Kidney glomerular epithelial cell (primary cell): ENCODE measurements at regions not wholly inside any gene's neighbourhood (a gene's known extent, or its start where the extent isn't known, plus 50 kb on each side); places are given as distances from the start of the nearest gene placed in this dataset.
A peak's percentile ranks its signal among the peaks of the same experiment; 100 is the strongest.

Experiments used
- DNase-seq: peaks from one replicate; lab custom pipeline; 2025; lab: John Stamatoyannopoulos, UW

DNA sequence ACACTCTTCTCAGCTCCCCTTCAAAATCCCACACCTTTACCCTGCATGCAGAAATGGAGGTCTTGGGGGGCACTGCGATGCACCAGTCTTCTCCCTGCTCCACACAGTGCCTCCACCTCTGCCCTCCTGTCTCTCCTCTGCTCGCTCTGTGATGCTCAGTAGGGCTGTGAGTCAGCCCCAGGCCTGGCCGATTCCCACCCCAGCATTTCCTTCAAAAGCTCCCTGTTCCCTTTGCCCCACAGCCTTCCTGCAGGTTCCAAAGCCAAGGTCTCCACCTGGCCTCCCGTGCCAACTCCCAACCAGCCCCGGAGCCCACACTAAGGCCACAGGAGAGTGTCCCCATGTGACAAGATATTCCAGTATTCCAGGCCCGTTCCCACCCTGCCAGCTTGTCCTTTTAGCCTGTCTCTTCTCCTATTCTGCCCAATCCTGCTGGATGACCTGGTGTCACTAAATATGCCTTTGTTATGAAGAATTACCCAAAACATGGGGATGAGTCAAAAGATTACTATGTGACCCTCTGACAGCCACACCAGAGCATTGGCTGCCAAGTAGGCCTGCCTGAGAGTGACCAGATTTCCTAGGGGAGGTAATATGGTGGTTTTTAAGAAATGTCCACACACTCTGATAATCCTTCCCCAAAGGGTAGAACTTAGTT is 118.9 kb upstream of the NXT1 start:
- no peak for DNase-seq

DNA sequence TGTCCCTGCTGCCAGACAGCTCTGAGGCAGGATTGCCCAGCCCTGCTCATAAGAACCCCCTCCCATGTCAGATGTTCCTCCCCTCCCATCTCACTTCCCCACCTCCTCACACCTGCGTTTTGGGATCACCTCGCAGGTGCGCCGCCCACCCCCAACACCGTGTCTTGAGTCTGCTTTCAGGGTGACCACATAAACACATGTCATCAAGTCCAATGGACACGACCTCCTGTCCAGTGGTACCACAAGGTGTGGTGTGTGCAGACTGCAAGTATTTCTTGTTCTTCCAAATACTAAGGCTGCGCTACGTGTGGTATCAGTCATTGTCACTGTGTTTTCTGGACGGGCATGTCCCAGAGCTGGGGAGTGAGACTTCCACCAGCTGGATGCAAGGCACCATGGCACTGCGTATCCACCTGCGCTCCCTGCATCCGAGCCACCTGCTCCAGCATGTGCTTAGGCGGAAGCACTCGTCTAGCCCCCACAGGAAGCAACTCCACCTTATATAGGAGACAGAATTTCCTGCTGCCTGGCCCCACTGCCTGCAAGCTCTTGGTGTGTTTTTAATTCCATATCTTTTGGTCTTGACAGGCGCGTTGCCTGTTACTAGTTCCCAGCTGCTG is 119.7 kb upstream of the NXT1 start:
- no peak for DNase-seq

DNA sequence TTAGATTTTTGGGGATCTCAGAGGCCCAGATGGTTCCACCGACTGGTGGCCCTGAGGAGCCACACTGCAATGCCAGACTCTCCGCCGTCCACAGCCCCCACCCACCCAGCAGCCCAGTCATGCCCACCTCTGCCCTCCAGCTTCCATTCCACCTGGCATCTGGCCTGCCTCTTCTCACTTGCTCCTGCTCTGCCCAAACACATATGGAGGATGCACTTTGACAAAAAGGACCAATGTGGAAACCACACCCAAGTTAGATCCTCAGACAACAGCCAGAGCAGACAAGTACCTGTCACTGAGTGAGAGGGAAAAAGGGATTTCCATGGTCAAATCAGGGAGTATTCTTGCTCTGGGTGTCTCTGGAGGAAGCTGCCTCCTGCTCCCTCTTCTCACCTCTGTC is 120.6 kb upstream of the NXT1 start:
- DNase-seq, result no peak

DNA sequence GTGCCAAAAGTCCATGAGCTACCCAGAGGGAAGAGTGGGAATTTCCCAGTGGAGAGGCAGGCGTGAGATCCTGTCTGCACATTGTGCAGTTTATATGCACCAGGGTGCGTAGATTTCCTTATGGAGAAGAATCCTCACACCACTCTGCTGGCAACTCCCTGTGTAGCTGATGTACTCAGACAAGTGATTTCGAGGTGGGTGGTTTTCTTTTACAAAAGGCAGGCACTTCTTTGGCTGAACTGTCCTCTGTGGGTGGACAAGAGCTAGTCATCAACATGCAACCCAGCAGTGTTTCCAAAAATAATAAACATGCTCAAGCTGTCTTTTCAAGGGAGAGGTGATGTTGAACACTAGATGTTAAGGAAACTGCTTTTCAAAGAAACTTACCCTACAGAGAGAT is 121.7 kb upstream of the NXT1 start:
- peak; percentile 29 for DNase-seq

DNA sequence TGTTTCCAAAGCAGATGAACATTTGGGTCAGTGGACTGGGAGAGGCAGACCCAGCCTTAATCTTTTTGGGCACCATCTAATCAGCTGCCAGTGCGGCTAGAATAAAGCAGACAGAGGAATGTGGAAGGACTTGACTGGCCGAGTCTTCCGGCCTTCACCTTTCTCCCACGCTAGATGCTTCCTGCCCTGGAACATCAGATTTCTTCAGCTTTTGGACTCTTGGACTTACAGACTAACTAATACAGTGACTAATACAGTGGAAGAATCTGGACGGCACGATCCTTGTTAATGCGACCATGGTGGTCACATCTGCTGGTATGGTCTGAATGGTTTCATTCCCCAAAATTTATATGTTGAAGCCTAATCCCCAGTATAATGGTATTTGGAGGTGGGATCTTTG is 122.6 kb upstream of the NXT1 start:
- DNase-seq, result no peak

DNA sequence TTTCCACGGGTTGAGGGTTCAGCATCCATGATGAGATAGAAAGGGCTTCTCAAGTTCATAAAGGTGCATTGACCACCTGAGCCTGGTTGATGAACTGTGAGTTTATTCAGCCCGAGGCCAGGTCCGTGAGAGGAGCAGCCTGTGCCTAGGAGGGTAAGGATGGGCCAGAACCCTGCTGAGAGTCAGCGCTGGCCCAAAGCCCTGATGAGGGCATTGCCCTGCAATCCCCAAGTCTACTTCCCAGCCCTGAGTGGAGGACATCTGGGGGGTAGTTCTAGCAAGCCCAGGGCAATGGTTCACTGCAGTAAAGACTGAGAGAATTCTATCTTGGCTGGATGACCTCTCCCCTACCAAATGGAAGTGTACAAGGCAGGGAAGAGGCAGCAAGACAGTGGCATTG is 123.3 kb upstream of the NXT1 start:
- no peak for DNase-seq

DNA sequence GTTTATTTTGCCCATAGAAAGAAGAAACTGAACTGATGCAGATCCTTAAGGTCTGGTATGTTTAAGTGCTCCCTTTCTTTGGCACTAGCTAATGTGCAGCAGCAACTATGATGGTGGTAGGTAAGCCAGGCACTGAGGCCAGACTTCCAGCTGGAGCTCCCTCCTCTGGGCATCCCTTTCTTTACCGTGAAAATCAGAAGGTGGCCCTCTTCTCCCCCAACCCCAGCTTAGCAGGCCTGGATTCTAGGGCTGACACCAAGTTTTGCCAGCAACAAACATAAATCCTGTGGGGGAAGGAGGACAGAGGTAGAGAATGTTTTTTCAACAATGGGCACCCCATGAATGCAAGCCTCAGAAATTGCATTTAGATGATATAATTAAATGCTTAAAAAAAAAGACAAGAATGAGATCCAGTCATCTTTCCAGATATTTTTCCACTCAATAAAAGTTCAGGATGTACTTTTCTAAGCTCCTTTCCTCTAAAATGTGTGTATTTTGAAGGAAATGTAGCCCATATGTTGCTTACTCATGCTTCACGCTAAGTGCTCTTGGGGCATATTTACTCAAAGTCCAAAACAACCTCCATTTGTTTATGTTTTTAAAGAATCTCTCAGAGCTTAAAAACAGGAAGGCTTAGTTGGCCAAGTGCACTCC is 123.9 kb upstream of the NXT1 start:
- DNase-seq, result no peak

DNA sequence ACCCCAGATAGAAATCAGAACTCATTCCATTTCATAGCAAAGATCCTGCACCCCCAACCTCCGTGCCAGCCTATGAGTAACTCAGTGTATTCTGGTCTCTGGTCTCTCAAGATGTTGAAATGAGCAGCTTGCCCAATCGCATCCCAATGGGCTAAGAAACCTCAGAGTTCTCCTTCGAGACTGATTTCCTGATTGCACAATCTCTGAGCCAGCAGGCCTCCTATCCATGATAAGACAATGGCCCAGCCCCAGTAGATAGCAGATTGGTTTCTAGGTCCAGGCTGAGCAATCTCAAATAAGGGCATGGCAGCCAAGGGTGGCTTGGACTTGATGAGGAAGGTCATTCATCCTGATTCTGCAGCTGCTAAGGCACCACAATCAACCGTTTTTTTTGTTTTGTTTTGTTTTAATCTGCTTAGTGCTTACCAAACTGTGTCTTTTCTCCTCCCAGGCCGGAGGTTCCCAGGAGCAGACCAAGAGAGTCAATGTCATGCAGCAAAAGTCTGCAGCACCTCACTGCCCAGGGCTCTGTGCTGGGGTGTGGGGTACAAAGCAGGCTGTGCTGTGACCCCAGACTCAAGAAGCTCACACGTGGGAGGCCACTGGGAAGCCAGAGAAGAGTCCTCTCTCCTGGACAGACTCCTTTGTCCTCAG is 125.1 kb upstream of the NXT1 start:
- no peak for DNase-seq

DNA sequence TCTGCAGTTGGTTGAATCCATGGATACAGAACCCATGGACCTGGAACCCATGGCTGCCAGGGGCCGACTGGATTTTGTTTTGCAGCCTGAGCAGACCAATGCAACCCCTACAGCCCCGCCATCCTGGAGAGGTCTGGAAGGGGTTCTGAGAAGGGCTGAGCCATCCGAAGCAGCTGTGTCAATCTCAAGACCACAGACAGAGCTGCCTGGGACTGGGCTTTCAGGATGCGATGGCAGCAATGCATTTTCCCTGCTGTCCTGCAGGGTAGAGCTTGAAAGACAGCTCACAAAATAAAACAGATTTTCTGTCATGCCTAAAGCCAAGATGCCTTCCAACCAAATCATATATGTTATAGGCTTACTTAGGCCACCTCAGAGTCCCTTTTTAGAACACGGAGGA is 125.8 kb upstream of the NXT1 start:
- no peak for DNase-seq

DNA sequence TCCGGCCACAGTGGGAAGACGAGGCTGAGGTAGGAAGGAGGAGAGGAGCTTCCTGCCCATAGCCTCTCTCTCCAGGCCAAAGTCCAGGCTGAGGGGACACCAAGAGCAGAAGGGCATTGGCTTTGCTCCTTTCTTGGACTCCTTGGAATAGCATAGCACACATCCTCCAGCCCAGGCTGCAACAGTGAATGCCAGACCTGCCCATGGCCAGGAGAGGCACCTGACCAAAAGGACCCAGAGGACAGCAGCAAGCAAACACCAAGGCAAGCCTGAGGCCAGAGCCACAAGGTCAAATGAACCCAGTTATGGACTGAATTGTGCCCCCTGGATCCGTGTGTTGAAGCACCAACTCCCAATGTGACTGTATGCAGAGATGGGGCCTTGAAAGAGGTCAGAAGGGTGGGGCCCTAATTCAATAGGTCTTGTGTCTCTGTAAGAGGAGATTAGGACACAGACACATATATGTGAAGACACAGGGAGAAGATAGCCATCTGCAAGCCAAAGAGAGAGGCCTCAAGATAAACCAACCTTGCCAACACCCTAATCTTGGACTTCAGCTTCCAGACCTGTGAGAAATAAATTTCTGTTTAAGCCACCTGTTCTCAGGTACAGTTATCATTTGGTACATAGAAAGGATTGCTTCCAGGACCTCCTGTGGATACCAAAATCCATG is 126.5 kb upstream of the NXT1 start:
- no peak for DNase-seq

DNA sequence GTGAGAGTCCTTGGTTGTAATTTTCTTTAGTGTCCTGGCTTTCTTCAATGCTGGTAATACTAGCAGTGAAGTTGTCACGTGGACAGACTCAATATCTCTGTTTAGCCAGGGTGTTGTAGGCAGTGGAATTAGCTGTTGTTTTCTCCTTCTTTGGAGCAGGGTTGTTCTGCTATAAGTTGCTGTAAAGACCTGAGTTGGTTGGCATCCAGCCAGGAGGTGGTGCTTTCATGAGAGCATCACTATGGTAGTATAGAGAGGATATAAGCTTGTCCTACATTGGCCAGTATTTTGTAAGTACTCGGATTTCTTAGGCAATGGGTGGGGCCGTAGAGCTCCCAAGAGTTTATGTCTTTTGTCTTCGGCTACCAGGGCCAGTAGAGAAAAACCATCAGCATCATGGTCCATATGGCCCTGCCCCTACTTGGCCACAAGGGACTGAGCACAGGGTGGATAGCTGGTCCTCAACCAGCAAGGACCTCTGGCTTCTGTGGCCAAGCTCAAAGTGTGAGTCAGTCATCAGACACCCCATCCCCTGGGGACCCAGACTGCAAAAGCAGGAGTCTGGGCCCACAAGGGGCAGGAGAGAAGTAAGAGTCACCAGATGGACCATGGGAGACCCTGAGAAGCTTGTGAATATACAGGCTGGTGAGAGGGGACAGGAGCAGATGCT is 127.9 kb upstream of the NXT1 start:
- DNase-seq, result no peak

DNA sequence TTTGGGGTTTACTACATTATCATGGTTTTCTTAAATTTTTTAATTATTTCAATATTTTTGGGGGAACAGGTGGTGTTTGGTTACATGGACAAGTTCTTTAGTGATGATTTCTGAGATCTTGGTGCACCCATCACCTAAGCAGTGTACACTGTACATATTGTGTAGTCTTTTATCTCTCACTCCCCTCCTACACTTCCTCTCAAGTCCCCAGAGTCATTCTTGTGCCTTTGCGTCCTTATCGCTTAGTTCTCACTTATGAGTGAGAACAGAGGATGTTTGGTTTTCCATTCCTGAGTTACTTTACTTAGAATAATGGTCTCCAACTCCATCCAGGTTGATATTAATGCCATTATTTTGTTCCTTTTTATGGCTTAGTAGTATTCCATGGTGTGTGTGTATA is 130.9 kb upstream of the CD93 start:
- no peak for DNase-seq

DNA sequence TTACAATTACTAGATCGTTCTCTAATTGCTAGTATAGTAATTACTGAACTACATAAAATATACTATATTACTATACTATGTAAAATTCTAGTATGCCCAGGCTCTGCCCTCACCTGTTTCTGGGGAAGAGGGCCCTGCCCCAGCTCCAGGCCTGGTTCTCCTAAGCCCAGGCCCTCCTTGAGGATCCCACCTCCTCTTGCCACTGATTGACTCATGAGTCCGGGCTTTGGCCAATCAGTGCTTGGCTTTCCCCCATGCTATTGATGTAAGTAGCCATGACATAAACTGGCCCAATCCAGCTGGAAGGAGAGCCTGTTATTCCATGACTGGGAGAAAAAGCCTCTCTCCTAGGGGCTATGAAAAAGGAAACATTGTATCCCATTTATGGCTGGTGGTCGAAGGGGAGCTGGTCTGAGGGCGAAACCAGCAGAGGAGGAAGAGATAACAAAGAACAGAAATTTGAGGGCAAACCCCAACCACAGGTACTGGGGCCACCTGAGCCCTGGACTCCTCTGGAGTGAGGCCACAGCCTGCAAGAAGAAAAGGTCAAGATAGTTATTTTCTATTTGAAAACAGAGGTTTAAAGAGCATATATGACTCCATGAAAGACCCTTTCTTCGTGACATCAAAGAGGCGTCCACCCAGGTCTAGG is 129.3 kb upstream of the CD93 start:
- no peak for DNase-seq

DNA sequence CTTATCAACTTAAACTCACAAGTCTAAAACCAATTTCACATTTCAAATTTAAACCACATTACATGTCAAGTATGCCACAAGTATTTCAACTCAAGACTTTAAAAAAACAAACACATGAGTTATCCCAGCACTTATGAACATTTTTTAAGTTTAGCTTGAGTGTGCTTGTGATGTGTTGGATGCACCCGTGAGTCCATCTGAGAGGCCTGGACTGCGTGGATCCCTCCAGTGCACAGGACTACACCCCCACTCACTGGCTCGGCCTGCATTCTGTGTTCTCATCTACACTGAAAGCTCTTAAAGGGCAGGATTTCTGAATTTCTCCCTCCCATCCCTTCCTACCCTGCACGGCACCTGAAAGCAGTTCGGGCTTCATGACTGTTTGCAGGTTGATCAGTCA is 128.8 kb upstream of the CD93 start:
- no peak for DNase-seq

DNA sequence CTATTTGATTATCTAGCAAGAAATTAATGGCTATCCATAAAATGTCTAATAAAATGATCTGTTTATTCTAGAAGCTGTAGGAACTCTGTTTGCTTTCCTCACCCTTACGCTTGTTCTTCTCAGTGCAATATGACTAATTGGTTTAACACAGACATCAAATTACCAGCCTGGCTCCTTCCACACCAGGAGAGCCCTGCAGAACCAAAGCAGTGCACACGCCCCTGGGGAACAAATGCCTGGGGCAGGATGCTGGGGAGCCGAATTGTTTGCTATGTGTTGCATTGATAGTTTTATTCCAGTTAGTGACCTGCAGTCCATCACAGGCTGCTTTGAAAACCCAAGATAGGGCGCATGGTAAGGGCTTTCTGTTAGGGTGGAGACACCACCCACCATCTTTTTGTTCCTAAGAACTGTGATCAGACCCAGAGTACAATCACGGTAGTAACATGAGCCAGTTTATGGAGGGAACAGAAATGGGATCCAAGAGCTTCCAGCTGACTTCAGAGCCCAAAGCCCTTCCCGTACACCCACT is 126.4 kb upstream of the CD93 start:
- no peak for DNase-seq

DNA sequence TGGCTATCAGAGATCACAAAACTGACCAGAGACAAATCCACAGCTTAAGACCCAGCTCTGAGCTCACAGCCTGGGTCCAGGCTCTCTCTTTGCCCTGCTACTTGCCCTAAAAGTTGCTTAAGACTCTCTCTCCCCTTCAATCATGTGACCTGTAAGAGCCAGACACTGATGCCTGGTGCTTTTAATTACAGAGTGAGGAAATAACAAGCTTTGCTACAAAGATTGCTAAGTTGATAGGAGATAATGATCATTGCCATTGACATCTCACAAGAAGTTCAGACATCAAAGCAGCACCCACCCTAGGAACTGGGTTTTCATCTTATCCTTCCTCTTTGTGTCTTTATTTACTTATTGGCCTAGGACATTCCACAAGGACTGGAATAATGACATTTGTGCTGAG is 125.9 kb upstream of the CD93 start:
- DNase-seq, result no peak

DNA sequence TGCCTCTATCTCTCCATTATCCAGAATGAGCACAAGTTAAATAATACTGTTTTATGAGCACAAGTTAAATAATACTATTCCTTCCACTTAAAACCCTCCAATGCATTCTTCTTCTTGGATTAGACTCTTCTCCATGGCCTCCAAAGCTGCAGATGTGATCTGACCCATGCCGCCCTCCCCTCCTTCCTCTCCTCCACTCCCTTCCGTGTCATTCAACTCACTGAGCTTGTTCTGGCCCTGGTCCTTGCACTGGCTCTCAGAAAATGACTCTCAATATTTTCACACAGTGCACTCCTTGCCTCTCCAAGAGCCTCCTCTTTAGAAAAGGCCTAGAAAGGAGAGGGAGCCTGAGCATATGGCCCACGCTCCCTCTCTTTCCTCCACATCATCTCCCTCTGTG is 125.0 kb upstream of the CD93 start:
- DNase-seq, result no peak

DNA sequence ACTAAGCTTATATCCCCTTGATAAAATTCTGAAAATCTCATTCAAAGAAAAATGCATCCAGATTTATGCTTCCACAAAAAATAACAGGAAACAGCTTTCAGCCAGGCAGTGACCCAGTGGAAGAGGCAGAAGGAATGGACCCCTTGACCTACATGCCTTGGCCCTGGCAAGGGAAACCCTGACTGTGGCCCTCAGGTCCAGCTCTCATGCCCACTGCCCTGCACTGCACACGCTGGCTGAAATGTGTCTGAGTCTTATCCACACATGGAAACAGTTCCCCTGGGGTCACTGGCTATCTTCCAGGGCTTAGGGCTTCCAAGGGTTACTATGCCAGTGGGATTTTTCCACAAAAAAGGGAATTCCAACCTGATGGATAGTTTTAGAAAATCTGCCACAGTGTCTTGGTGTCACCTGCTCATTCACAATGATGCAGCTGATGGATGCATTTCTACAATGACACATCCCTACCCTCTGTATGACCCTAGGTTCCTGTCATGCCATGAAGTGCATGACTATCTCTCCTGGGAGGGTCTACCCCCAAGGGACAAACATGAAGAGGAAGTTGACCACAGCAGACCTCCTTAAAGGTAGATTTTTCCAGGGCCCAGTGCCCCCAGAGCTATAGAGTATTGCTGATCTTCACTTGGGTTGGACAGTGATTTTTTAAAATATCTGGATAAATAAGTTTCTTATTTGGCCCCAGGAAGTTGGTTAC is 121.9 kb upstream of the CD93 start:
- no peak for DNase-seq

DNA sequence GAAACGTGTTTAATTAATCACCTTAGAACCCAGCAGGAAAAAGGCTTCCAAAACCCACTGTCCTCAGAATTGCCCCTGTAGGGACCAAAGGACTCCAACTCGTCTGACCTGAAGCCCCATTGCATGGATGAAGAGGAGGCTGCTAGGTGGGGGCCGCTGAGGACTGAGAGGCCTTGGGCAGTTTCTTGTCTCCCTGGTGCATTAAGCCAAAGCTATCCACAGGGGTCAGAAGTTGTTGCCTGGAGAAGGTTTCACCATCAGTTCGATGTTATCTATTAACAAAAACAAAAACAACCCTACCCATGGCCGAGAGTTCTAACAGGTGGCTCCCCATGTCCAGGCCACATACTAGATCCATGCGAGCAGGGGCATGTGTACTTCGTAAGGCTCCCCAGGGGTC is 120.9 kb upstream of the CD93 start:
- no peak for DNase-seq

DNA sequence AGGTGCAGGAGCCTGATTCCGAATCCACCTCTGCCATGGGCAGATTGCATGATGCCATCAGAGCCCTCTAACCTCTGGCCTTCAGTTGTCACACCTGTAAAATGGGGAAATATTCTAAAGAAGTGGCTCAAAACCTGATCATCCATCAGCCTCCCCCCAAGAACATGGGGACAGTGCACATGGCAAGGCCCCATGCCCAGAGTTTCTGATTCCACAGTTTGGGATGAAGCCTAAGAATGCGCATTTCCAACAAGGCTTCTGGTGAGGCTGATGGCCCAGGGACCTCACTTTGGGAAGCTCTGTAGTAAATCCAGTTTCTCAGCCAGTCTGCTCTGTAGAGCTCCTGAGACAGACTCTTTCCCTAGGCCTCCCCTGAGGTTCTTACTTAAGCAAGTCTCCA is 119.9 kb upstream of the CD93 start:
- no peak for DNase-seq

DNA sequence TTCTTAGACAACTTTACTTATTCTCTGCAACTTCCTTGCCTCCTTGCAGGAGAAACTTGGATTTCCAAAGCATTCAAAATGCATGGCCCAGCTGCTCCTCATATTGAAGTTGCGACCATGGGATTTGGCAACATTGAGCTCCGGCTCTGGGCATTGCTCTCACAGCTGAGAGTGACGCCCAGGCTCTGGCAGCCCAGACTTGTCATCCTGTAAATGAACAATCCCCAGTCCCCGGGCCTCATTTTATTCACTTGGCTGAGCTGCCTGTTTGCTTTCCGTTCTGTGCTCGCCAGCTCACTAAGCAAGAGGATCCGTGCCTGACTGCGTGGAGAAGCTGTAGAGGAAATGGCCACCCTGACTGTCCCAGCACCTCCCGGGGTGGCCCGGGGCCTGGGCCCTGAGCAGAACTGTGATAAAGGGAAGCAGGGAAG is 119.5 kb upstream of the CD93 start:
- peak; percentile 62 for DNase-seq
